ENCODE measurements at regions not wholly inside any gene's neighbourhood (a gene's known extent, or its start where the extent isn't known, plus 50 kb on each side); places are given as distances from the start of the nearest gene placed in this dataset.

DNA sequence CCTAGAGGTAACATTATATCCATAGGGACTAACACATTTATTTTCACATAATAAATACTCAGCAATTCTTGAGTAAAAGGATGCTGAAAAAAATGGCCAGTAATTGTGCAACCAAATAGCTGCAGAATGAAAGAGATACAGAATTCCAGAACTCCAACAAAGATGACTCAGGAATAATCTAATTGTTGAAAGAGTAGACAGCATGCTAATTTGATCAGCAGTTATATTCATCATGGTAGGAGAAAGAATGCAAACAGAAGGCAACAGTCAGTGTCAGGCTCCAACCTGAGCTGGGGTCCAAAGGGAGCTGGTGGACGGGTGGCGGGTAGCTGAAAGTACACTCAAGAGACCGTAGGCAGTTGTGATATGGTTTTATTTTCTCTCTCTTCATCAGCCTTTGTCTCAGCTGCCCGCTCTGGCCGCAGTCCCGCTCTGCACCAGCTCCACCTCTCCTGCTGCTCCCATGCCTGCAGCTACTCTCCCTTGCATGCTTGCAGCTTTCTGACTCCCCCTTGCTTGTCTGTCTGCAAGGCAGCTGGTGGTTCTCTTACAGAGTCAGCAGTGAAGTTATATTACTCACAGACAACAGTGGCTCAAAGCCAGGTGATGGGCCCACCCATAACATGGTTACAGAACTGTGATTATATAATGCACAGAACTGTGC, 1150.1 kb downstream of the STIM2 start:
- DNase-seq: no peak
- H3K9me2 ChIP-seq: no peaks in the 10 kb centered on the region
- no peak overlapping the region for H3K27ac ChIP-seq (ENCODE audit: low read depth in 2 of 2, low read length in 1 of 2)
- CTCF ChIA-PET: no interaction called here
- TF ChIP-seq TEAD4 (IDR thresholded peaks at IDR 0.05; ENCODE audit: borderline replicate concordance, insufficient read depth) (no peak), FOXM1 (IDR thresholded peaks at IDR 0.05; ENCODE audit: low read depth) (no peak), MXI1 (IDR thresholded peaks at IDR 0.05; ENCODE audit: low read depth, low read length) (no peak), CHD2 (IDR thresholded peaks at IDR 0.05; ENCODE audit: low read length, partially characterized antibody) (no peak), GABPA (IDR thresholded peaks at IDR 0.05; ENCODE audit: low read depth) (no peak)
- TF ChIP-seq, protein P1, sequence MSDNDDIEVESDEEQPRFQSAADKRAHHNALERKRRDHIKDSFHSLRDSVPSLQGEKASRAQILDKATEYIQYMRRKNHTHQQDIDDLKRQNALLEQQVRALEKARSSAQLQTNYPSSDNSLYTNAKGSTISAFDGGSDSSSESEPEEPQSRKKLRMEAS (IDR thresholded peaks at IDR 0.05; ENCODE audit: low read depth): no peak
- TF ChIP-seq, protein P2, sequence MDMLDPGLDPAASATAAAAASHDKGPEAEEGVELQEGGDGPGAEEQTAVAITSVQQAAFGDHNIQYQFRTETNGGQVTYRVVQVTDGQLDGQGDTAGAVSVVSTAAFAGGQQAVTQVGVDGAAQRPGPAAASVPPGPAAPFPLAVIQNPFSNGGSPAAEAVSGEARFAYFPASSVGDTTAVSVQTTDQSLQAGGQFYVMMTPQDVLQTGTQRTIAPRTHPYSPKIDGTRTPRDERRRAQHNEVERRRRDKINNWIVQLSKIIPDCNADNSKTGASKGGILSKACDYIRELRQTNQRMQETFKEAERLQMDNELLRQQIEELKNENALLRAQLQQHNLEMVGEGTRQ (IDR thresholded peaks at IDR 0.05; ENCODE audit: borderline replicate concordance, low read depth, low read length): no peak
- H3K9ac ChIP-seq: no peak overlapping the region
- H4K20me1 ChIP-seq (ENCODE audit: insufficient read depth): no peaks in the 10 kb centered on the region
- no peak overlapping the region for H2AFZ ChIP-seq (ENCODE audit: low read depth)
- no peaks in the 10 kb centered on the region for H3K27me3 ChIP-seq (ENCODE audit: insufficient read depth)
- 23% methylated on average over 6 of the region's 6 CpGs for WGBS (ENCODE audit: low lambda C conversion rate)
- no peaks in the 10 kb centered on the region for H3K36me3 ChIP-seq (replicated peaks in 1 of 2; ENCODE audit: control insufficient read depth in 1 of 2, insufficient read depth in 2 of 2, low read length in 1 of 2)
- no peaks in the 10 kb centered on the region for H3K4me1 ChIP-seq (ENCODE audit: control insufficient read depth in 1 of 2, insufficient read depth in 2 of 2, low read depth in 1 of 2, low read length in 1 of 2)
- no peaks in the 10 kb centered on the region for H3K9me3 ChIP-seq
- no peaks in the 10 kb centered on the region for H3K79me2 ChIP-seq (ENCODE audit: insufficient read depth)
- no peak overlapping the region for H3K4me3 ChIP-seq (ENCODE audit: low read depth in 2 of 2, low read length in 1 of 2)
- H3F3A ChIP-seq (replicated peaks; ENCODE audit: insufficient read depth): no peaks in the 10 kb centered on the region
- POLR2A ChIA-PET: no interaction called here
- no peak overlapping the region for H3K4me2 ChIP-seq

DNA sequence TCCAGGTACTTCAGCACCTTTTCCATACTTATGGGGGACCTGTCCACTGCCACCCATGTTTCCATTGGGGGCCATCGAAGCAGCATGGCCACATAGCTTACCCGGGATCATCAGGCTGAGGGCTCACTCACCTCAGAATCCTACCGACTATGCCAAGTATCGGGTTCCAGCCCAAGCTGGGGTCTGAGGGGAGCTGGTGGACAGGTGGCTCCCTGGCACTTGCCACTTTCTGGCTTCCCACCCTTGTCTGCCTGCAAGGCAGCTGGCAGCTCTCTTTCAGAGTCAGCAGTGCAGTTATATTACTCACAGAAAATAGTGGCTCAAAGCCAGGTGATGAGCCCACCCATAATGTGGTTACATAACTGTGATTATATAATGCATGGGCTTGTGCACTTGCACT, 1153.8 kb downstream of the STIM2 start:
- Histone ChIP-seq H2AFZ (ENCODE audit: low read depth) (no peak overlapping the region), H3K4me3 (ENCODE audit: low read depth in 2 of 2, low read length in 1 of 2) (no peak overlapping the region), H3K4me2 (no peak overlapping the region), H3K79me2 (ENCODE audit: insufficient read depth) (no peaks in the 10 kb centered on the region), H3K4me1 (ENCODE audit: control insufficient read depth in 1 of 2, insufficient read depth in 2 of 2, low read depth in 1 of 2, low read length in 1 of 2) (no peaks in the 10 kb centered on the region), H3K27me3 (ENCODE audit: insufficient read depth) (no peaks in the 10 kb centered on the region), H3K9me2 (no peaks in the 10 kb centered on the region), H3K36me3 (replicated peaks in 1 of 2; ENCODE audit: control insufficient read depth in 1 of 2, insufficient read depth in 2 of 2, low read length in 1 of 2) (no peaks in the 10 kb centered on the region), H3F3A (replicated peaks; ENCODE audit: insufficient read depth) (no peaks in the 10 kb centered on the region), H3K9ac (no peak overlapping the region), H3K9me3 (no peaks in the 10 kb centered on the region), H3K27ac (ENCODE audit: low read depth in 2 of 2, low read length in 1 of 2) (no peak overlapping the region), H4K20me1 (ENCODE audit: insufficient read depth) (no peaks in the 10 kb centered on the region)
- 7% methylated on average over 2 of the region's 4 CpGs for WGBS (ENCODE audit: low lambda C conversion rate)
- TF ChIP-seq MEF2A (IDR thresholded peaks at IDR 0.05; ENCODE audit: borderline replicate concordance, low read depth) (no peak), FOXM1 (IDR thresholded peaks at IDR 0.05; ENCODE audit: low read depth) (no peak), ELF1 (IDR thresholded peaks at IDR 0.05) (no peak), GATA2 (CRISPR knock-in tag; IDR thresholded peaks at IDR 0.05) (no peak)
- TF ChIP-seq, protein P3, sequence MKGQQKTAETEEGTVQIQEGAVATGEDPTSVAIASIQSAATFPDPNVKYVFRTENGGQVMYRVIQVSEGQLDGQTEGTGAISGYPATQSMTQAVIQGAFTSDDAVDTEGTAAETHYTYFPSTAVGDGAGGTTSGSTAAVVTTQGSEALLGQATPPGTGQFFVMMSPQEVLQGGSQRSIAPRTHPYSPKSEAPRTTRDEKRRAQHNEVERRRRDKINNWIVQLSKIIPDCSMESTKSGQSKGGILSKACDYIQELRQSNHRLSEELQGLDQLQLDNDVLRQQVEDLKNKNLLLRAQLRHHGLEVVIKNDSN (IDR thresholded peaks at IDR 0.05; ENCODE audit: borderline replicate concordance, low read depth): no peak
- DNase-seq: no peak
- ChIA-PET POLR2A (no interaction called here), CTCF (no interaction called here)

Data from SK-N-SH (cell line).